DND-41 (cell line): ENCODE measurements at regions not wholly inside any gene's neighbourhood (a gene's known extent, or its start where the extent isn't known, plus 50 kb on each side); places are given as distances from the start of the nearest gene placed in this dataset.

Experiments used
- ATAC-seq: fragments of 200-7000 bp; cut with Tn5 transposase; 3 replicates; pipeline ENCODE4 v1.9.1; 2021; ENCODE audit warnings: low read depth; ENCODE audit not compliant: insufficient read depth
- DNase-seq: peaks from one replicate; pipeline ENCODE4 v3.0.0-alpha.2; 2020
- H2AFZ ChIP-seq: 2 replicates; pipeline ENCODE4 v1.6.0; 2012; ENCODE audit warnings: low read depth, low read length
- H3K27ac ChIP-seq: 2 replicates; pipeline ENCODE4 v1.5.1; 2012; ENCODE audit warnings: low read length, inconsistent platforms
- H3K27me3 ChIP-seq: fragments of 200-600 bp; sonication (generic); 2 replicates; pipeline ENCODE4 v1.6.0; 2012; ENCODE audit warnings: low read length, mild to moderate bottlenecking, inconsistent platforms; ENCODE audit not compliant: insufficient read depth, poor library complexity
- H3K36me3 ChIP-seq: 2 replicates; pipeline ENCODE4 v1.5.1; 2012; ENCODE audit warnings: low read length, inconsistent platforms; ENCODE audit not compliant: insufficient read depth
- H3K4me1 ChIP-seq: 2 replicates; pipeline ENCODE4 v1.5.1; 2012; ENCODE audit warnings: mild to moderate bottlenecking, low read length; ENCODE audit not compliant: insufficient read depth
- H3K4me2 ChIP-seq: 2 replicates; pipeline ENCODE4 v1.6.0; 2012; ENCODE audit warnings: mild to moderate bottlenecking, moderate library complexity, low read length, inconsistent platforms; ENCODE audit not compliant: insufficient read depth
- H3K4me3 ChIP-seq, 2 experiments: fragments of 200-600 bp in 1 of 2; shearing (Covaris generic) in 1 of 2; 2 replicates each; pipeline ENCODE4 v1.5.1; 2012 to 2016; ENCODE audit warnings: inconsistent platforms in 2 of 2, low read length in 2 of 2, mild to moderate bottlenecking in 2 of 2, low read depth in 1 of 2, moderate library complexity in 1 of 2
- H3K79me2 ChIP-seq: 2 replicates; pipeline ENCODE4 v1.6.0; 2012; ENCODE audit warnings: low read length, inconsistent platforms; ENCODE audit not compliant: insufficient read depth
- H3K9ac ChIP-seq: 2 replicates; pipeline ENCODE4 v1.6.0; 2012; ENCODE audit warnings: low read depth, mild to moderate bottlenecking, inconsistent platforms, low read length, moderate library complexity
- H3K9me3 ChIP-seq: 2 replicates; pipeline ENCODE4 v1.5.1; 2012; ENCODE audit warnings: low read length, moderate library complexity, mild to moderate bottlenecking, inconsistent platforms; ENCODE audit not compliant: insufficient read depth, severe bottlenecking
- H4K20me1 ChIP-seq: 2 replicates; pipeline ENCODE4 v1.6.0; 2012; ENCODE audit warnings: low read length; ENCODE audit not compliant: insufficient read depth
- CTCF ChIP-seq: IDR thresholded peaks from 2 replicates; pipeline ENCODE4 v1.5.1; 2012; ENCODE audit warnings: borderline replicate concordance, low read length, moderate library complexity, mild to moderate bottlenecking; ENCODE audit not compliant: poor library complexity, severe bottlenecking; ENCODE audit errors: extremely low read depth
- EZH2 ChIP-seq: IDR thresholded peaks from 3 replicates; pipeline ENCODE4 v1.6.1; 2012; ENCODE audit warnings: borderline replicate concordance, low read depth, mild to moderate bottlenecking, moderate library complexity, low read length, inconsistent platforms; ENCODE audit not compliant: severe bottlenecking

GRCh38 chr6:139663996-139664395 lies 289.5 kb upstream of the CITED2 start:
- no peaks in the 10 kb centered on the region for H3K9me3 ChIP-seq
- no peak overlapping the region for H3K9ac ChIP-seq
- no peaks in the 10 kb centered on the region for H3K27me3 ChIP-seq
- no peak for ATAC-seq
- no peaks in the 10 kb centered on the region for H3K36me3 ChIP-seq
- TF ChIP-seq CTCF, result no peak
- no peak for TF ChIP-seq EZH2
- no peak overlapping the region for H3K4me2 ChIP-seq
- no peak overlapping the region for H2AFZ ChIP-seq
- no peaks in the 10 kb centered on the region for H3K79me2 ChIP-seq
- H3K27ac ChIP-seq, result no peak overlapping the region
- no peak for DNase-seq
- no peaks in the 10 kb centered on the region for H4K20me1 ChIP-seq
- no peak overlapping the region for H3K4me3 ChIP-seq
- H3K4me1 ChIP-seq, result no peaks in the 10 kb centered on the region

DNA sequence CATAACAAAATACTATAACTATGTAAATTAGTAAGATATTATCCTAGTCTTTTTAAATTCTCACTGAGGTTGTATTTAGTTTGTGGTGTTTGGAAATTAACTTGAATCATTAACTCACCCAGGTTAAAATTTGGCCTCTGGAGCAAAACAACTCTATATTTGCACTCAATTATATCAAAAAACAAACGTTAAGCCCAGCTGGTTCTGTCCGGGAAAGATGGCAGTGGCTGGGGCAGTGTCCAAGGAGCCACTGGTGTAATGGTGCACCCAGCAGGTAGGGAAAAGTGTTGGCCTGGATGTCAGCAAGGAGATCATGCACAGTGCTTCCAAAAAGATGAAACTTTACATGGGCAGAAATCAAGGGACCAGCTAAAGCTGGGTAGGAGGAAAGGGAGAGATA lies 285.3 kb upstream of the CITED2 start:
- Histone ChIP-seq H4K20me1 (no peaks in the 10 kb centered on the region), H3K79me2 (no peaks in the 10 kb centered on the region), H3K27ac (no peak overlapping the region), H2AFZ (no peak overlapping the region), H3K9me3 (no peaks in the 10 kb centered on the region), H3K4me1 (no peaks in the 10 kb centered on the region), H3K9ac (no peak overlapping the region), H3K4me2 (no peak overlapping the region), H3K36me3 (no peaks in the 10 kb centered on the region), H3K4me3 (no peak overlapping the region), H3K27me3 (no peaks in the 10 kb centered on the region)
- TF ChIP-seq CTCF (no peak), EZH2 (no peak)
- no peak for DNase-seq
- no peak for ATAC-seq

DNA sequence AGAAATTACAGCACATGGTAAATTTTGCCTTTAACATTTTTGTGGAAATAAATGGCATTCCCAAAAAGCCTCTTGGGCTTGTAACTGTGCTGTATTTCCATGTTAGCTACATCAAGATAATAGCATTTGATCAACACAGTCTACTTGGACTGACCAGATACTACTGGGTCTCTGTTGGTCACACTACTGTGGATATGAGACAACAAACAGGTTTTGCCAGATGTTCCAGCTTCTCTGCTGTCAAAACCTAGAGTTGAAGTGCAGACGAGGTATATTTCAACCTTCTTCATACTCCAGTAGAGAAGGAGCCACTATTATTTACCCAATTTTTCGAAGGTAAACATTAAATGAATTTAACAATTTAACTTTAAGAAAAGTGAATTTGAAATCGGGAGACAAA lies 284.7 kb upstream of the CITED2 start:
- Histone ChIP-seq H3K4me1 (no peaks in the 10 kb centered on the region), H3K79me2 (no peaks in the 10 kb centered on the region), H3K27me3 (no peaks in the 10 kb centered on the region), H2AFZ (no peak overlapping the region), H3K4me3 (no peak overlapping the region), H4K20me1 (no peaks in the 10 kb centered on the region), H3K4me2 (no peak overlapping the region), H3K9me3 (no peaks in the 10 kb centered on the region), H3K27ac (no peak overlapping the region), H3K9ac (no peak overlapping the region), H3K36me3 (no peaks in the 10 kb centered on the region)
- no peak for DNase-seq
- no peak for ATAC-seq
- TF ChIP-seq EZH2 (no peak), CTCF (no peak)

- H3K27me3 ChIP-seq, result no peaks in the 10 kb centered on the region
Measured at GRCh38 chr6:139657119-139657518, 282.7 kb upstream of the CITED2 start.

More at GRCh38 chr6:139657119-139657518, 282.7 kb upstream of the CITED2 start:
- Histone ChIP-seq H3K4me2 (no peak overlapping the region), H2AFZ (no peak overlapping the region), H3K9me3 (no peaks in the 10 kb centered on the region), H3K4me3 (no peak overlapping the region), H3K9ac (no peak overlapping the region), H4K20me1 (no peaks in the 10 kb centered on the region), H3K36me3 (no peaks in the 10 kb centered on the region), H3K27ac (no peak overlapping the region), H3K4me1 (no peaks in the 10 kb centered on the region), H3K79me2 (no peaks in the 10 kb centered on the region)
- TF ChIP-seq CTCF (no peak), EZH2 (no peak)
- ATAC-seq (no peak), DNase-seq (no peak)
